Spleen (tissue), 7 donors: ENCODE measurements at regions not wholly inside any gene's neighbourhood (a gene's known extent, or its start where the extent isn't known, plus 50 kb on each side); places are given as distances from the start of the nearest gene placed in this dataset.

Source experiments
- CTCF ChIP-seq, 11 experiments: fragments of 200-600 bp in 7 of 11; fragments of 450-650 bp in 4 of 11; sonication (generic) in 4 of 11; IDR thresholded peaks in 8 of 11; conservative IDR thresholded peaks in 3 of 11; 1 replicate in 7 of 11; 2 replicates in 4 of 11; pipeline versions ENCODE4 v1.4.0 to v1.8.0; 2016 to 2021; ENCODE audit warnings: antibody characterized with exemption in 11 of 11, inconsistent platforms in 4 of 11, mild to moderate bottlenecking in 1 of 11
- POLR2A ChIP-seq, 3 donors: fragments of 450-650 bp; IDR thresholded peaks; one replicate each; pipeline ENCODE4 v1.5.1; 2017; ENCODE audit warnings: antibody characterized with exemption in 3 of 3, mild to moderate bottlenecking in 1 of 3
- donor health status: DM: no; HTN: no; CAD: no; lungs with moderate emphysema.
- donor health status: DM: no; HTN: no; CAD: no.
- donor health status: DM: no; HTN: no; CAD: no.

GRCh38 chr2:122157158-122157557, 401.7 kb downstream of the TSN start:
- TF ChIP-seq CTCF (IDR thresholded peaks at IDR 0.05 in 8 of 11, conservative IDR thresholded peaks at IDR 0.05 in 3 of 11) (no peak), POLR2A (IDR thresholded peaks at IDR 0.05) (no peak)
